Smooth muscle cell (in vitro differentiated cells): ENCODE measurements at regions not wholly inside any gene's neighbourhood (a gene's known extent, or its start where the extent isn't known, plus 50 kb on each side); places are given as distances from the start of the nearest gene placed in this dataset.

ENCODE experiments used
- DNase-seq: peaks from one replicate; lab custom pipeline; 2025; ENCODE audit not compliant: unreplicated experiment; lab: John Stamatoyannopoulos, UW
- H2AFZ ChIP-seq: fragments of 200-600 bp; sonication (generic); 2 replicates; pipeline ENCODE4 v1.6.0; 2016; ENCODE audit warnings: antibody characterized with exemption, low read depth, mild to moderate bottlenecking
- H3F3A ChIP-seq: fragments of 200-600 bp; sonication (generic); 2 replicates; pipeline ENCODE4 v1.6.0; 2017; ENCODE audit warnings: antibody characterized with exemption, low read depth
- H3K27ac ChIP-seq: fragments of 200-600 bp; sonication (generic); 2 replicates; pipeline ENCODE4 v1.5.1; 2016; ENCODE audit warnings: low read depth, mild to moderate bottlenecking
- H3K27me3 ChIP-seq: fragments of 200-600 bp; sonication (generic); 2 replicates; pipeline ENCODE4 v1.6.1; 2016; ENCODE audit warnings: low read depth, mild to moderate bottlenecking
- H3K36me3 ChIP-seq: fragments of 200-600 bp; sonication (generic); 2 replicates; pipeline ENCODE4 v1.5.1; 2016; ENCODE audit warnings: low read depth
- H3K4me1 ChIP-seq: fragments of 200-600 bp; sonication (generic); 2 replicates; pipeline ENCODE4 v1.5.1; 2016; ENCODE audit warnings: low read depth
- H3K4me2 ChIP-seq: fragments of 200-600 bp; sonication (generic); 2 replicates; pipeline ENCODE4 v1.6.0; 2016; ENCODE audit warnings: mild to moderate bottlenecking
- H3K4me3 ChIP-seq: fragments of 200-600 bp; sonication (generic); 2 replicates; pipeline ENCODE4 v1.5.1; 2016; ENCODE audit warnings: mild to moderate bottlenecking
- H3K79me2 ChIP-seq: fragments of 200-600 bp; sonication (generic); 2 replicates; pipeline ENCODE4 v1.6.0; 2016; ENCODE audit warnings: low read depth, mild to moderate bottlenecking
- H3K9ac ChIP-seq: fragments of 200-600 bp; sonication (generic); 2 replicates; pipeline ENCODE4 v1.6.0; 2016; ENCODE audit warnings: low read depth
- H3K9me3 ChIP-seq: fragments of 200-600 bp; sonication (generic); replicated peaks from 2 replicates; pipeline ENCODE4 v1.5.1; 2016; ENCODE audit warnings: low read depth
- H4K20me1 ChIP-seq: fragments of 200-600 bp; sonication (generic); 2 replicates; pipeline ENCODE4 v1.6.0; 2016; ENCODE audit warnings: low read depth
- WGBS: methylation state at CpG from one replicate; pipeline ENCODE4 v1.1.7; 2016; ENCODE audit warnings: low lambda C conversion rate; 5-methylcytosine and 5-hydroxymethylcytosine counted together
- TF ChIP-seq, protein P1 (sequence below): fragments of 200-600 bp; sonication (generic); IDR thresholded peaks from 2 replicates; pipeline ENCODE4 v1.5.1; 2017; ENCODE audit warnings: borderline replicate concordance, mild to moderate bottlenecking, antibody characterized with exemption; ENCODE audit not compliant: insufficient read depth, poor library complexity, severe bottlenecking

DNA sequence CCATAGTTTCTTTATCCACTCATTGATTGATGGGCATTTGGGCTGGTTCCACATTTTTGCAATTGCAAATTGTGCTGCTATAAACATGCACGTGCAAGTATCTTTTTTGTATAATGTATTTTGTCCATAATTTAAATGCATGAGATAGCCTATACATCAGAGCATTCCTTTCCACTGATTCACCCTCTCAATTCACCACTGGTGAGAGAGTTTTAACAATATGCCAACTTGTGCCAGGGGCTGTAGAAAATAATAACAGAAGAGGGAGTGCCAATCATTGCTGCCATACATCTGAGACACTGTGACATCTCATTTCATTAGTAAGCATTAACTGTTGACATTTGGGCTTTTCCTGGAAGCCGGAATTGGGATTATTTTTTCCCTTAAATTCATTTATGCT, 125.1 kb downstream of the RAP2A start:
- no peaks in the 10 kb centered on the region for H3F3A ChIP-seq
- no peaks in the 10 kb centered on the region for H3K27me3 ChIP-seq
- no peak for DNase-seq
- H3K9ac ChIP-seq: no peak overlapping the region
- no peaks in the 10 kb centered on the region for H3K36me3 ChIP-seq
- no peak overlapping the region for H2AFZ ChIP-seq
- H3K79me2 ChIP-seq: no peaks in the 10 kb centered on the region
- no peak overlapping the region for H3K4me3 ChIP-seq
- TF ChIP-seq, protein P1, sequence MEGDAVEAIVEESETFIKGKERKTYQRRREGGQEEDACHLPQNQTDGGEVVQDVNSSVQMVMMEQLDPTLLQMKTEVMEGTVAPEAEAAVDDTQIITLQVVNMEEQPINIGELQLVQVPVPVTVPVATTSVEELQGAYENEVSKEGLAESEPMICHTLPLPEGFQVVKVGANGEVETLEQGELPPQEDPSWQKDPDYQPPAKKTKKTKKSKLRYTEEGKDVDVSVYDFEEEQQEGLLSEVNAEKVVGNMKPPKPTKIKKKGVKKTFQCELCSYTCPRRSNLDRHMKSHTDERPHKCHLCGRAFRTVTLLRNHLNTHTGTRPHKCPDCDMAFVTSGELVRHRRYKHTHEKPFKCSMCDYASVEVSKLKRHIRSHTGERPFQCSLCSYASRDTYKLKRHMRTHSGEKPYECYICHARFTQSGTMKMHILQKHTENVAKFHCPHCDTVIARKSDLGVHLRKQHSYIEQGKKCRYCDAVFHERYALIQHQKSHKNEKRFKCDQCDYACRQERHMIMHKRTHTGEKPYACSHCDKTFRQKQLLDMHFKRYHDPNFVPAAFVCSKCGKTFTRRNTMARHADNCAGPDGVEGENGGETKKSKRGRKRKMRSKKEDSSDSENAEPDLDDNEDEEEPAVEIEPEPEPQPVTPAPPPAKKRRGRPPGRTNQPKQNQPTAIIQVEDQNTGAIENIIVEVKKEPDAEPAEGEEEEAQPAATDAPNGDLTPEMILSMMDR: no peak
- H3K4me2 ChIP-seq: no peak overlapping the region
- no peak overlapping the region for H3K27ac ChIP-seq
- H4K20me1 ChIP-seq: no peaks in the 10 kb centered on the region
- 83% methylated on average over 2 of the region's 2 CpGs for WGBS
- H3K4me1 ChIP-seq: no peaks in the 10 kb centered on the region
- no peaks in the 10 kb centered on the region for H3K9me3 ChIP-seq

DNA sequence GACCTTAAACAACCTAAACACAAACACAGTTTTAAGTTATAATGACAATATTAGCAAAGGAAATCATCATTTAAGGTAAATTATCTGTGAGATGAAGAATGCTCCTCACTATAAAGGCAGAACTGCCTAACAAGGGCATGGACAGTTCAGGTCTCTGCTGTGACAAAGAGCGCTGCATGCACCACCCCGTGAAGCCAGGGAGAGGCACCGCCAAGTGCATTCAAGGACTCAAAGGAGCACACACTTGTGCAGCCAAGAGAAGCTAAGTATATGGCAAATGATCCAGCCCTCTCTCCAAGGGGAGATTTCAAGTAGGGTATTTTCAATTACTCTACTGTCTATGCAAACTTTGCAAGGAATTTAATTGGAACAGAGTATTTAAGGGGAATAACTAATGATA, 126.0 kb downstream of the RAP2A start:
- H4K20me1 ChIP-seq: no peaks in the 10 kb centered on the region
- TF ChIP-seq, protein P1: no peak

DNA sequence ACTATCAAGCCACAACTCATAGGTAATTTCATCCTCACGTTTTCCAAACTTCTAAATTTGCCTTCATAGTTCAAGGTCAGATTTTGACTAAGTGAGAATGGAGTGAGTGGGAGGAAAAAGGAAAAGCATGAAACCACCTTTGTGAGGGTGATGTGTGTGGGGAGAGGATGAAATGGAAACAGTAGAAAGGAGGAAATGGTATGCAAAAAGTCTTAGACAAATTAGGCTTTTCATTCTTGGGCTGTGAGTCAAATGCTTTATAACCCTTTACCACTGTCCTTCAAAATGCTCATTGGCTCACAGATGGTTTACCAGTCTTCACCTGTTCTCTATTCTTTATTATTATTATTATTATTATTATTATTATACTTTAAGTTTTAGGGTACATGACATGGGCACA, 127.2 kb downstream of the RAP2A start:
- TF ChIP-seq, protein P1: no peak
- Histone ChIP-seq H4K20me1 (no peaks in the 10 kb centered on the region), H3K27ac (no peak overlapping the region), H3K9ac (no peak overlapping the region), H3K79me2 (no peaks in the 10 kb centered on the region), H3K27me3 (no peaks in the 10 kb centered on the region), H3K4me1 (no peaks in the 10 kb centered on the region), H3K36me3 (no peaks in the 10 kb centered on the region), H2AFZ (no peak overlapping the region), H3F3A (no peaks in the 10 kb centered on the region), H3K4me2 (no peak overlapping the region), H3K4me3 (no peak overlapping the region), H3K9me3 (no peaks in the 10 kb centered on the region)
- no peak for DNase-seq
- 50% methylated on average over 1 of the region's 1 CpG for WGBS

More for the DNA sequence above, 126.0 kb downstream of the RAP2A start:
- no peaks in the 10 kb centered on the region for H3K79me2 ChIP-seq
- H3K27me3 ChIP-seq: no peaks in the 10 kb centered on the region
- no peak overlapping the region for H3K27ac ChIP-seq
- H3K4me1 ChIP-seq: no peaks in the 10 kb centered on the region
- no peak overlapping the region for H3K4me3 ChIP-seq
- no peaks in the 10 kb centered on the region for H3K9me3 ChIP-seq
- no peak overlapping the region for H3K9ac ChIP-seq
- no peak for DNase-seq
- no peaks in the 10 kb centered on the region for H3F3A ChIP-seq
- 90% methylated on average over 3 of the region's 3 CpGs for WGBS
- no peaks in the 10 kb centered on the region for H3K36me3 ChIP-seq
- H2AFZ ChIP-seq: no peak overlapping the region
- H3K4me2 ChIP-seq: no peak overlapping the region

DNA sequence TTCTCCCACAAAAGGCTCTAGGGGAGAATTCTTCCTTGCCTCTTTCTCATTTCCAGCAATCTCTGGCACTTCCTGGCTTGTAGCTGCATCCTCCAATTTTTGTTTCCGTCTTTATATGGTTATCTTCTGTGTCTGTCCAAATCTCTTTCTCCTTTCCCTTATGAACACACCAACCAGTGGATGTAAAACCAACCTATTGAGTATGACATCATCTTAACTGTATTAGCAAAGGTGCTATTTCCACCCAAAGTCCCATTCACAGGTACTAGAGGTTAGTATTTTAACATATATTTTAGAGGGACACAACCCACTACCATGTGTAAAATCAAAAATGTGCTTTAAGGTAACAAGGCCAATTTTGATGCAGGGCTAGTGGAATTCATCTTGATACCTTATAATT, 129.0 kb downstream of the RAP2A start:
- Histone ChIP-seq H3F3A (no peaks in the 10 kb centered on the region), H3K36me3 (no peaks in the 10 kb centered on the region), H3K4me1 (peaks cover 5% of the 10 kb centered on the region), H3K79me2 (no peaks in the 10 kb centered on the region), H3K27me3 (no peaks in the 10 kb centered on the region), H3K27ac (no peak overlapping the region), H3K9me3 (no peaks in the 10 kb centered on the region), H4K20me1 (no peaks in the 10 kb centered on the region), H2AFZ (no peak overlapping the region), H3K4me2 (no peak overlapping the region), H3K9ac (no peak overlapping the region), H3K4me3 (no peak overlapping the region)
- DNase-seq: no peak
- TF ChIP-seq, protein P1: no peak
- WGBS: 91% methylated on average over 1 of the region's 1 CpG
